ENCODE measurements at regions not wholly inside any gene's neighbourhood (a gene's known extent, or its start where the extent isn't known, plus 50 kb on each side); places are given as distances from the start of the nearest gene placed in this dataset.

DNA sequence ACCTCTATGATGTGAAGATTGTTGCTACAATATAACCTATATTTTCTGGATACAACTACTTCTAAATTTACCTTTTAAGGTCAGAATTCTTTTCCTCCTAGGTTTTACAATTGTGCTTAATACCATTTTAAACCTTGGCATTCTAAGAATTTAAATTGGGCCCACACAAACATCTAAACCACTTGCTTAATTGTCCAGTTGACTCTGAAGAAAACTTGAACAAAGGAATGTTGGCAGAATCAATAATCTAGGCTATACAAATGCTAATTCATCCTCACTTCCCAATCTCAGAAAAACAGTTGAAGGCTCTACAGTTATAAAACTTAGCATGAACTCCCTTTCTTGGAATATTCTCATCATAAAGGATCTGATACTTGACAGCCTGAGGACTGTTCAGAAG is 84.3 kb downstream of the RPRM start:
- TF ChIP-seq POLR2A (IDR thresholded peaks at IDR 0.05; ENCODE audit: low read depth, low read length) (no peak), TAF1 (IDR thresholded peaks at IDR 0.05; ENCODE audit: low read depth, low read length) (no peak), PAX5 (IDR thresholded peaks at IDR 0.05; ENCODE audit: insufficient read depth, low read length, severe bottlenecking) (no peak), POLR2AphosphoS5 (IDR thresholded peaks at IDR 0.05; ENCODE audit: low read depth, low read length) (no peak), SPI1 (IDR thresholded peaks at IDR 0.05; ENCODE audit: low read depth, low read length) (no peak), POU2F2 (IDR thresholded peaks at IDR 0.05; ENCODE audit: low read depth, low read length) (no peak)
